H1 (cell line): ENCODE measurements at regions not wholly inside any gene's neighbourhood (a gene's known extent, or its start where the extent isn't known, plus 50 kb on each side); places are given as distances from the start of the nearest gene placed in this dataset.

Experiments
- CBX8 ChIP-seq: fragments of 300-800, 300-1000 bp; sonication (generic); IDR thresholded peaks from 2 replicates; pipeline ENCODE4 v1.7.1; 2016; ENCODE audit warnings: low read depth, low read length, borderline replicate concordance
- CREB1 ChIP-seq: IDR thresholded peaks from 2 replicates; pipeline ENCODE4 v1.6.1; 2012; ENCODE audit warnings: inconsistent platforms
- EZH2 ChIP-seq: fragments of 200-600 bp; sonication (generic); IDR thresholded peaks from 2 replicates; pipeline ENCODE4 v1.7.1; 2012; ENCODE audit warnings: low read depth, mild to moderate bottlenecking, moderate library complexity, low read length, inconsistent platforms; ENCODE audit not compliant: severe bottlenecking
- GABPA ChIP-seq: IDR thresholded peaks from 2 replicates; pipeline ENCODE4 v1.6.1; 2011; ENCODE audit warnings: mild to moderate bottlenecking, low read length, moderate library complexity, borderline replicate concordance; ENCODE audit not compliant: insufficient read depth
- PHF8 ChIP-seq: fragments of 200-600 bp; sonication (generic); conservative IDR thresholded peaks from 2 replicates; pipeline ENCODE4 v1.7.1; 2012; ENCODE audit warnings: low read depth, mild to moderate bottlenecking, inconsistent platforms, low read length, moderate library complexity
- RXRA ChIP-seq: IDR thresholded peaks from 2 replicates; pipeline ENCODE4 v1.6.1; 2011; ENCODE audit warnings: low read depth, mild to moderate bottlenecking, low read length, moderate library complexity; ENCODE audit not compliant: insufficient read depth
- SP1 ChIP-seq: IDR thresholded peaks from 2 replicates; pipeline ENCODE4 v1.6.1; 2011; ENCODE audit warnings: low read depth, low read length
- TBP ChIP-seq: IDR thresholded peaks from 2 replicates; pipeline ENCODE4 v1.6.1; 2011; ENCODE audit warnings: low read depth, low read length, improper control_type of control experiment
- TCF12 ChIP-seq: IDR thresholded peaks from 2 replicates; pipeline ENCODE4 v1.6.1; 2011; ENCODE audit warnings: low read depth, mild to moderate bottlenecking, low read length
- TF ChIP-seq, protein P1 (sequence below): IDR thresholded peaks from 2 replicates; pipeline ENCODE4 v1.6.1; 2011; ENCODE audit warnings: low read depth, mild to moderate bottlenecking, low read length; ENCODE audit not compliant: insufficient read depth

GRCh38 chr6:168145747-168146596 lies 67.0 kb upstream of the FRMD1 start (continued):
- TF ChIP-seq RXRA: no peak
- TF ChIP-seq, protein P1, sequence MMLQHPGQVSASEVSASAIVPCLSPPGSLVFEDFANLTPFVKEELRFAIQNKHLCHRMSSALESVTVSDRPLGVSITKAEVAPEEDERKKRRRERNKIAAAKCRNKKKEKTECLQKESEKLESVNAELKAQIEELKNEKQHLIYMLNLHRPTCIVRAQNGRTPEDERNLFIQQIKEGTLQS: no peak
- no peak for TF ChIP-seq SP1
- TF ChIP-seq TCF12: no peak
- no peak for TF ChIP-seq CBX8
- TF ChIP-seq TBP: no peak
- no peak for TF ChIP-seq PHF8
- TF ChIP-seq EZH2: no peak
- TF ChIP-seq CREB1: no peak
- TF ChIP-seq GABPA: no peak
